ENCODE measurements at regions not wholly inside any gene's neighbourhood (a gene's known extent, or its start where the extent isn't known, plus 50 kb on each side); places are given as distances from the start of the nearest gene placed in this dataset.

GRCh38 chr18:67794521-67794920, 278.0 kb upstream of the DSEL start:
- Histone ChIP-seq H3K36me3 (replicated peaks; ENCODE audit: low read depth, low read length) (no peaks in the 10 kb centered on the region), H3K4me1 (ENCODE audit: low read length) (no peaks in the 10 kb centered on the region), H3K9ac (ENCODE audit: low read length) (no peak overlapping the region), H2AFZ (ENCODE audit: low read depth, low read length) (no peak overlapping the region), H4K20me1 (ENCODE audit: insufficient read depth, low read length) (no peaks in the 10 kb centered on the region), H3K4me3 (ENCODE audit: low read length) (no peak overlapping the region), H3K9me3 (ENCODE audit: insufficient read depth, low read length) (no peaks in the 10 kb centered on the region), H3K27me3 (ENCODE audit: low read depth, low read length) (no peaks in the 10 kb centered on the region), H3K4me2 (ENCODE audit: low read length) (no peak overlapping the region), H3K79me2 (ENCODE audit: low read length) (no peaks in the 10 kb centered on the region), H3K27ac (ENCODE audit: low read length) (no peak overlapping the region)
- TF ChIP-seq EZH2phosphoT487 (IDR thresholded peaks at IDR 0.05; ENCODE audit: low read depth) = no peak
- no peak for TF ChIP-seq CTCF (IDR thresholded peaks at IDR 0.05; ENCODE audit: low read depth, low read length)

GRCh38 chr18:67790527-67790926, 274.0 kb upstream of the DSEL start:
- H3K27me3 ChIP-seq (ENCODE audit: low read depth, low read length) = no peaks in the 10 kb centered on the region
- TF ChIP-seq CTCF (IDR thresholded peaks at IDR 0.05; ENCODE audit: low read depth, low read length) = no peak
- TF ChIP-seq EZH2phosphoT487 (IDR thresholded peaks at IDR 0.05; ENCODE audit: low read depth) = no peak
- no peaks in the 10 kb centered on the region for H3K79me2 ChIP-seq (ENCODE audit: low read length)
- H3K4me2 ChIP-seq (ENCODE audit: low read length) = no peak overlapping the region
- no peaks in the 10 kb centered on the region for H4K20me1 ChIP-seq (ENCODE audit: insufficient read depth, low read length)
- no peak overlapping the region for H3K27ac ChIP-seq (ENCODE audit: low read length)
- no peak overlapping the region for H2AFZ ChIP-seq (ENCODE audit: low read depth, low read length)
- no peaks in the 10 kb centered on the region for H3K9me3 ChIP-seq (ENCODE audit: insufficient read depth, low read length)
- no peaks in the 10 kb centered on the region for H3K36me3 ChIP-seq (replicated peaks; ENCODE audit: low read depth, low read length)
- no peaks in the 10 kb centered on the region for H3K4me1 ChIP-seq (ENCODE audit: low read length)
- H3K9ac ChIP-seq (ENCODE audit: low read length) = no peak overlapping the region
- no peak overlapping the region for H3K4me3 ChIP-seq (ENCODE audit: low read length)

- Histone ChIP-seq H3K4me1 (ENCODE audit: low read length) (no peaks in the 10 kb centered on the region), H2AFZ (ENCODE audit: low read depth, low read length) (no peak overlapping the region), H3K36me3 (replicated peaks; ENCODE audit: low read depth, low read length) (no peaks in the 10 kb centered on the region), H3K9ac (ENCODE audit: low read length) (no peak overlapping the region), H3K9me3 (ENCODE audit: insufficient read depth, low read length) (no peaks in the 10 kb centered on the region), H4K20me1 (ENCODE audit: insufficient read depth, low read length) (no peaks in the 10 kb centered on the region), H3K79me2 (ENCODE audit: low read length) (no peaks in the 10 kb centered on the region), H3K27ac (ENCODE audit: low read length) (no peak overlapping the region), H3K4me3 (ENCODE audit: low read length) (no peak overlapping the region), H3K4me2 (ENCODE audit: low read length) (no peak overlapping the region), H3K27me3 (ENCODE audit: low read depth, low read length) (no peaks in the 10 kb centered on the region)
- TF ChIP-seq CTCF (IDR thresholded peaks at IDR 0.05; ENCODE audit: low read depth, low read length) (no peak), EZH2phosphoT487 (IDR thresholded peaks at IDR 0.05; ENCODE audit: low read depth) (no peak)
Measured at GRCh38 chr18:67789165-67789545, 272.6 kb upstream of the DSEL start.

- Histone ChIP-seq H3K9ac (ENCODE audit: low read length) (no peak overlapping the region), H3K9me3 (ENCODE audit: insufficient read depth, low read length) (no peaks in the 10 kb centered on the region), H3K4me3 (ENCODE audit: low read length) (no peak overlapping the region), H3K79me2 (ENCODE audit: low read length) (no peaks in the 10 kb centered on the region), H3K36me3 (replicated peaks; ENCODE audit: low read depth, low read length) (no peaks in the 10 kb centered on the region), H2AFZ (ENCODE audit: low read depth, low read length) (peak overlapping the region; percentile 9; the same call in 1 of the 2 replicates), H3K4me1 (ENCODE audit: low read length) (no peaks in the 10 kb centered on the region), H3K27ac (ENCODE audit: low read length) (no peak overlapping the region), H3K27me3 (ENCODE audit: low read depth, low read length) (no peaks in the 10 kb centered on the region), H4K20me1 (ENCODE audit: insufficient read depth, low read length) (no peaks in the 10 kb centered on the region), H3K4me2 (ENCODE audit: low read length) (no peak overlapping the region)
- no peak for TF ChIP-seq EZH2phosphoT487 (IDR thresholded peaks at IDR 0.05; ENCODE audit: low read depth)
Measured at GRCh38 chr18:67788310-67789164, 272.0 kb upstream of the DSEL start.

Data from OCI-LY3 (cell line).